Erythroblast (primary cell): ENCODE measurements at regions not wholly inside any gene's neighbourhood (a gene's known extent, or its start where the extent isn't known, plus 50 kb on each side); places are given as distances from the start of the nearest gene placed in this dataset.

Source experiments
- GATA1 ChIP-seq: IDR thresholded peaks from 2 replicates; pipeline ENCODE4 v1.6.1; 2011; ENCODE audit warnings: low read depth, mild to moderate bottlenecking, control low read depth, low read length, moderate library complexity
- POLR2A ChIP-seq: IDR thresholded peaks from 2 replicates; pipeline ENCODE4 v1.6.1; 2011; ENCODE audit warnings: mild to moderate bottlenecking, low read length

DNA sequence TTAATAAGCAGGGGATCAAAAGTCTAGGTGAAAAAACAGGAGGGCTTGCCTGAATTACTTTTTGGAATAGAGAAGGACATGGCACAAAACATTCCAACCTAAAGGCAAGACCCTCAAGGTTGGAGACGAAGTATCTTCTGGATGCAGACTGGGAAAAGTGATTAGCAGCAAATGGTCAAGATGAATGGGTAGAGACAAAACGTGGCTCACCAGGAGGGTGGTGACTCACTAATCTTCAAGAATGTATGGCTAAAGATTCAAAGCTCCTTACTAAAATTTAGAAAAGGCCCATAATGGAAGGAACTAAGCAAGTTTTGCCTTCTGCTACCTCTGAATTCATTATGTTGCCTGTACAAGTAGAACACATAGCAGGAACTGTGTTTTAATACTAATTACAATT is 469.5 kb upstream of the RBFOX1 start:
- TF ChIP-seq POLR2A (no peak), GATA1 (no peak)
